C4-2B (cell line): ENCODE measurements at regions not wholly inside any gene's neighbourhood (a gene's known extent, or its start where the extent isn't known, plus 50 kb on each side); places are given as distances from the start of the nearest gene placed in this dataset.

Experiments
- ZFX ChIP-seq: fragments of 450-650 bp; IDR thresholded peaks from 2 replicates; pipeline ENCODE4 v1.6.1; 2017
- TF ChIP-seq, protein P1 (sequence below): fragments of 450-650 bp; conservative IDR thresholded peaks from 2 replicates; pipeline ENCODE4 v1.5.1; 2017; ENCODE audit warnings: mild to moderate bottlenecking

DNA sequence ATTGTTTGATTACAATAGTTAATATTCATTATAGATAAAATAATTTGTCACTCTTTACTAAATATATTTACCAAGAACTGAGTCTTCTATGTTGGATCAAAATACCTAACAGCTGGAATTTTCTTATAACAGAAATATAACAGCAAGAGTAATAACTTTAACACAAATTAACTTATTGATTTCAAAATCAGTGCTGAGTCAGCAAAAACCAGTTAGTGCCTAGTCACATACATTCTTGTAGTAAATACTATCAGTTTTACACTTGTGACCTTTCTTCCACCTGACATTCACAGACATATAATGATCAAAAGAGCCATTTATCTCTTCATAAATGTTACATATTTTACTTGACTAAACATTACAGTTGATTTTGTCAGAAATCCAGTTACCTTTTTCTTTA, 1141.4 kb upstream of the ADGRB3 start:
- TF ChIP-seq, protein P1, sequence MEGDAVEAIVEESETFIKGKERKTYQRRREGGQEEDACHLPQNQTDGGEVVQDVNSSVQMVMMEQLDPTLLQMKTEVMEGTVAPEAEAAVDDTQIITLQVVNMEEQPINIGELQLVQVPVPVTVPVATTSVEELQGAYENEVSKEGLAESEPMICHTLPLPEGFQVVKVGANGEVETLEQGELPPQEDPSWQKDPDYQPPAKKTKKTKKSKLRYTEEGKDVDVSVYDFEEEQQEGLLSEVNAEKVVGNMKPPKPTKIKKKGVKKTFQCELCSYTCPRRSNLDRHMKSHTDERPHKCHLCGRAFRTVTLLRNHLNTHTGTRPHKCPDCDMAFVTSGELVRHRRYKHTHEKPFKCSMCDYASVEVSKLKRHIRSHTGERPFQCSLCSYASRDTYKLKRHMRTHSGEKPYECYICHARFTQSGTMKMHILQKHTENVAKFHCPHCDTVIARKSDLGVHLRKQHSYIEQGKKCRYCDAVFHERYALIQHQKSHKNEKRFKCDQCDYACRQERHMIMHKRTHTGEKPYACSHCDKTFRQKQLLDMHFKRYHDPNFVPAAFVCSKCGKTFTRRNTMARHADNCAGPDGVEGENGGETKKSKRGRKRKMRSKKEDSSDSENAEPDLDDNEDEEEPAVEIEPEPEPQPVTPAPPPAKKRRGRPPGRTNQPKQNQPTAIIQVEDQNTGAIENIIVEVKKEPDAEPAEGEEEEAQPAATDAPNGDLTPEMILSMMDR = no peak
- TF ChIP-seq ZFX = no peak
